GM12878 (cell line): ENCODE measurements at regions not wholly inside any gene's neighbourhood (a gene's known extent, or its start where the extent isn't known, plus 50 kb on each side); places are given as distances from the start of the nearest gene placed in this dataset.

ENCODE experiments used
- ATAC-seq: fragments of 200-7000 bp; cut with Tn5 transposase; 3 replicates; pipeline ENCODE4 v1.9.1; 2020; ENCODE audit warnings: mild to moderate bottlenecking, moderate library complexity
- BruUV-seq: library from RNA; stranded (reverse); fragments of 400-500 nt; replicated peaks from 2 replicates; lab custom pipeline; 2021; lab: Mats Ljungman, UMichigan
- CTCF ChIA-PET: fragments of 300-600 bp; sonication (Branson Sonifier 250); formaldehyde crosslinking; extraction: SDS; loops from one replicate; lab custom pipeline; 2021; ENCODE audit warnings: inconsistent platforms; lab: Yijun Ruan, JAX
- POLR2A ChIA-PET: fragments of 350-600 bp; formaldehyde crosslinking; extraction: SDS; loops from one replicate; lab custom pipeline; 2021; ENCODE audit warnings: inconsistent platforms; lab: Charles Lee
- RAD21 ChIA-PET: fragments of 300-600 bp; sonication (Branson Sonifier 250); formaldehyde crosslinking; loops from one replicate; lab custom pipeline; 2023; ENCODE audit warnings: antibody characterized with exemption; ENCODE audit not compliant: unreplicated experiment; lab: Charles Lee
- SMC1A ChIA-PET: fragments of 300-600 bp; sonication (Branson Sonifier 250); formaldehyde crosslinking; loops from one replicate; lab custom pipeline; 2023; ENCODE audit not compliant: unreplicated experiment, uncharacterized antibody; lab: Charles Lee
- DNase-seq: peaks from one replicate; pipeline ENCODE4 v3.0.0-alpha.2; 2011; ENCODE audit warnings: low read depth, low spot score
- FAIRE-seq: peaks from 3 replicates; lab custom pipeline; 2011; peaks lifted over from hg19 to GRCh38; lab: Jason Lieb, UNC
- H2AFZ ChIP-seq: 2 replicates; pipeline ENCODE4 v1.6.0; 2011; ENCODE audit warnings: low read depth, low read length, control low read depth; ENCODE audit not compliant: control insufficient read depth
- H3K27ac ChIP-seq: 2 replicates; pipeline ENCODE4 v1.5.1; 2011; ENCODE audit warnings: control low read depth; ENCODE audit not compliant: control insufficient read depth, insufficient read depth
- H3K27me3 ChIP-seq, 2 experiments: replicated peaks in 1 of 2; 2 replicates each; pipeline versions ENCODE4 v1.6.0 to v1.6.1; 2011; ENCODE audit warnings: low read length in 1 of 2; ENCODE audit not compliant: control insufficient read depth in 2 of 2, insufficient read depth in 2 of 2
- H3K36me3 ChIP-seq, 2 experiments: 2 replicates each; pipeline ENCODE4 v1.5.1; 2011; ENCODE audit warnings: low read length in 1 of 2; ENCODE audit not compliant: control insufficient read depth in 2 of 2, insufficient read depth in 2 of 2
- H3K4me1 ChIP-seq: 2 replicates; pipeline ENCODE4 v1.6.1; 2011; ENCODE audit warnings: mild to moderate bottlenecking, low read length, moderate library complexity, mixed read lengths; ENCODE audit not compliant: control insufficient read depth, insufficient read depth
- H3K4me2 ChIP-seq: 2 replicates; pipeline ENCODE4 v1.6.0; 2011; ENCODE audit warnings: control low read depth; ENCODE audit not compliant: control insufficient read depth, insufficient read depth
- H3K4me3 ChIP-seq: fragments of 200-600 bp; sonication (generic); 2 replicates; pipeline ENCODE4 v1.5.1; 2016
- H3K79me2 ChIP-seq: 2 replicates; pipeline ENCODE4 v1.6.0; 2011; ENCODE audit warnings: low read length; ENCODE audit not compliant: control insufficient read depth, insufficient read depth
- H3K9ac ChIP-seq: 2 replicates; pipeline ENCODE4 v1.8.0; 2011; ENCODE audit warnings: low read length, control low read depth, mixed read lengths; ENCODE audit not compliant: control insufficient read depth, insufficient read depth
- H3K9me3 ChIP-seq: replicated peaks from 3 replicates; pipeline ENCODE4 v1.5.1; 2011; ENCODE audit warnings: mild to moderate bottlenecking, low read length; ENCODE audit not compliant: control insufficient read depth, insufficient read depth
- H4K20me1 ChIP-seq: 2 replicates; pipeline ENCODE4 v1.6.0; 2011; ENCODE audit not compliant: control insufficient read depth, insufficient read depth
- ELK1 ChIP-seq: IDR thresholded peaks from 2 replicates; pipeline ENCODE4 v1.6.1; 2012; ENCODE audit warnings: low read depth, low read length, improper control_type of control experiment
- GABPA ChIP-seq: IDR thresholded peaks from 2 replicates; pipeline ENCODE4 v1.6.1; 2014; ENCODE audit warnings: antibody characterized with exemption, low read depth, mild to moderate bottlenecking, inconsistent platforms
- GATAD2B ChIP-seq: fragments of 450-650 bp; conservative IDR thresholded peaks from 2 replicates; pipeline ENCODE4 v1.6.1; 2017; ENCODE audit warnings: low read depth, mild to moderate bottlenecking, moderate library complexity
- HDAC2 ChIP-seq: fragments of 200-600 bp; sonication (generic); IDR thresholded peaks from 2 replicates; pipeline ENCODE4 v1.6.1; 2017
- JUNB ChIP-seq: IDR thresholded peaks from 2 replicates; pipeline ENCODE4 v1.6.1; 2016; ENCODE audit warnings: antibody characterized with exemption, mild to moderate bottlenecking
- KDM1A ChIP-seq: fragments of 200-600 bp; sonication (generic); IDR thresholded peaks from 2 replicates; pipeline ENCODE4 v1.6.1; 2016; ENCODE audit warnings: borderline replicate concordance
- KLF5 ChIP-seq: fragments of 450-650 bp; IDR thresholded peaks from 2 replicates; pipeline ENCODE4 v1.6.1; 2014; ENCODE audit warnings: mild to moderate bottlenecking; ENCODE audit not compliant: partially characterized antibody
- MYB ChIP-seq: fragments of 150-350 bp; IDR thresholded peaks from 2 replicates; pipeline ENCODE4 v1.6.1; 2014; ENCODE audit warnings: mild to moderate bottlenecking, low read depth, low read length, borderline replicate concordance
- PBX3 ChIP-seq: IDR thresholded peaks from 2 replicates; pipeline ENCODE4 v1.6.1; 2011; ENCODE audit warnings: mild to moderate bottlenecking, low read depth, low read length, moderate library complexity; ENCODE audit not compliant: insufficient replicate concordance
- RELA ChIP-seq: fragments of 450-650 bp; IDR thresholded peaks from 2 replicates; pipeline ENCODE4 v1.8.0; 2014; ENCODE audit warnings: borderline replicate concordance; ENCODE audit not compliant: partially characterized antibody
- USF2 ChIP-seq: IDR thresholded peaks from 2 replicates; pipeline ENCODE4 v1.6.1; 2011; ENCODE audit warnings: low read depth, low read length, improper control_type of control experiment, borderline replicate concordance
- WGBS: methylation state at CpG from one replicate; pipeline ENCODE4 v1.1.6; 2016; ENCODE audit warnings: low lambda C conversion rate; ENCODE audit not compliant: insufficient replicate concordance, insufficient coverage; ENCODE audit errors: missing lambda C conversion rate; 5-methylcytosine and 5-hydroxymethylcytosine counted together
- in situ Hi-C: fragments of 300-500 bp; cut with MboI; formaldehyde crosslinking; loops from 9 replicates; pipeline ENCODE4 v1.14.3; 2018; ENCODE audit warnings: mixed read lengths
- intact Hi-C: fragments of 100-400 bp; cut with micrococcal nuclease; formaldehyde crosslinking; loops from one replicate; pipeline ENCODE4 v1.14.2; 2022; ENCODE audit not compliant: unreplicated experiment

GRCh38 chr18:1015777-1016176, 111.1 kb downstream of the ADCYAP1 start:
- Histone ChIP-seq H3K27me3 (no peaks in the 10 kb centered on the region), H4K20me1 (no peaks in the 10 kb centered on the region), H3K27ac (no peak overlapping the region), H3K9me3 (no peaks in the 10 kb centered on the region), H3K4me1 (no peaks in the 10 kb centered on the region), H2AFZ (no peak overlapping the region), H3K79me2 (no peaks in the 10 kb centered on the region), H3K36me3 (no peaks in the 10 kb centered on the region), H3K9ac (no peak overlapping the region), H3K4me2 (no peak overlapping the region)
- POLR2A ChIA-PET: no interaction called here
- no peak for FAIRE-seq
- BruUV-seq: no TSS peak
- RAD21 ChIA-PET: no interaction called here
- CTCF ChIA-PET: no interaction called here
- WGBS: 0% methylated on average over 2 of the region's 2 CpGs
- SMC1A ChIA-PET: no interaction called here
- in situ Hi-C loops: no loop called here
- intact Hi-C loops: no loop called here
- TF ChIP-seq USF2 (no peak), GABPA (no peak), KLF5 (no peak), KDM1A (no peak), ELK1 (no peak), MYB (no peak), HDAC2 (no peak), RELA (no peak), GATAD2B (no peak), JUNB (no peak), PBX3 (no peak)
- TF ChIP-seq, all 136 proteins: peak for 0
- no peak overlapping the region for H3K4me3 ChIP-seq
- DNase-seq (no peak), ATAC-seq (no peak)
